ENCODE measurements at regions not wholly inside any gene's neighbourhood (a gene's known extent, or its start where the extent isn't known, plus 50 kb on each side); places are given as distances from the start of the nearest gene placed in this dataset.

DNA sequence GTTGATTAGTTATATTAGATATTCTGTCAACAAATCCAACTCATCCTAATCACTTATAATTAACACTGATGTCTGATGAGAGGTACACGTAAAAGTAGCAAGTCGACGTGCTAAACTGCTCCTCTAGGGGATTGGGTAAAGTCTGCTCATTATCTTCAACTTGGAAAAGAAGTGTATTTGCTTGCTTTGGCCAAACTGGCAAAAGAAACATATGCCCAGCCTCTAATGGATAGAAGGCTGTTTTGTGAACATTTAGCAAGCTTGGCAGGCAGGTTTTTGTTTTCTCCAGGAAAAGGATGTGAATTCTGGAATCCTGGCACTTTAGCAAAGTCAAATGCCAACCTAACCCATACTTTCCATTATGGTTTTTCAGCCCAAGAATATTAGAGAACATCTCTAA lies 264.8 kb downstream of the TBL1XR1 start:
- DNase-seq = no peak

- DNase-seq = no peak
Measured at GRCh38 chr3:176931991-176932390, 265.3 kb downstream of the TBL1XR1 start.

DNA sequence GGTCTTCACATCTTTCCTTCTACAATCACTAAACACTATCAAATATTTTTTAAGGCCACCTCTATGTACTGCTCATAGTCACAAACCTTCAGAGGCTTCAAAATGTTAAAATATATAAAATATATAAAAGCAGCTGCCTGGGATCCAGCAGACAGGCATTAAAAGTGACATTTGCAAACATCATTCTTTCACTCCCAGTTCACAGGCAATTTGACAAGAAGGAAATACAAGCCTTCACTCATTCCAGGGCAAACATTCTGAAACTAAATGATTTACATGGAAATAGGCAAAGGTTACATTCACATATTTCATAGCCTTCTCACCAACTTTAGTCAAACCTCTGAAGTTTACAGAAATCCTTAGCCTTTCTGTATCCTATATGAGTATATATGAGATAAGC lies 266.3 kb downstream of the TBL1XR1 start:
- no peak for DNase-seq

DNA sequence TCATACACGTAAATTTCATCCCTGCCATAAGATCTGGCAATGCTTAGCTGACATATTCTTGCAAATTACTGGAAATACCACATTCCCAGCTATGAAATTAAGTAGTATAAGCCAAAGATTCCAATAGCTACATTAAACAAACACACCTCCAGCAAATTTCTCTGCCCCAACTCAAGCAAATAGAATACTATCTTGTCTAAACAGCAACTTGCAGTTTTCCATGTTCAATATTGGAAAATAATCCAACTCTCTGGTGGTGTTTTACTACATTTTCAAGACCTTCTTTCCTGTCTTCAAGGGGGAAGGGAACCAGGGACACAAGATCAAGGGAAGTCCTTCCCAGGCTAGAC lies 268.7 kb downstream of the TBL1XR1 start:
- no peak for DNase-seq

DNA sequence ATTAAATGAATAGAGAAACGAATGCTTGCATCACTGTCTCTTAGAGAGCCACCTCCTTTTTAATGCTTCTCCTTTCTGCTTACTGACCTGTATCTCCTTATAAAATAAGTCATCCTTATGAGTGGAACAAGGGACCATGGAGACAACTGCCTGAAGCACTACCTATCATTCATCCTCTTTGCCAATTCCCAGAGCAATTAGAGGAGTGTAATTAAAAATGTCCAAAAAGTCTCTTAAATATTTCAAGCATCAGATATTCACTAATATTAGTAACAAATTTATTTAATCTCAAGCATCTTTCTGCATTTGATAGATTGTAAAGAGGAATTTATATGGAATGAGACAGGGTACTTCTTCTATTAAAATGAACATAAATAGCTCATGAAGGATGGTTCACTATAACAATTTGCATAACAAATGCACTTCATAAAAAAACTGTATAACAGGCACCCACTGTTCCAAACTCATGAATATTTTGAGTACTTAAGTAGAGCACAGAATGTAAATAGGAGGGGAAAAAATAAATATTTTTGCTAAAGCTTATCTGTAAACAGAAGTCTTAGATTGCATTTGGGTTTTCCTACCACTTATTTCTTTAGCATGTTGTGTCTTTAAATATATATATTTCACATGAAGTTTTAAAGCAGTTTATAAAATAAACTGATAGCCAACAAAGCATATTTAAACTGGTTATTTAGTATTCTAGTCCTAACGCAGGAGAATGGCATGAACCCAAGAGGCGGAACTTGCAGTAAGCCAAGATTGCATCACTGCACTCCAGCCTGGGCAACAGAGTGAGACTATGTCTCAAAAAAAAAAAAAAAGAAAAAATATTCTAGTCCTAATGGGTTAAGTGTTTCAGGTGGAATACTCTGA lies 269.3 kb downstream of the TBL1XR1 start:
- no peak for DNase-seq

DNA sequence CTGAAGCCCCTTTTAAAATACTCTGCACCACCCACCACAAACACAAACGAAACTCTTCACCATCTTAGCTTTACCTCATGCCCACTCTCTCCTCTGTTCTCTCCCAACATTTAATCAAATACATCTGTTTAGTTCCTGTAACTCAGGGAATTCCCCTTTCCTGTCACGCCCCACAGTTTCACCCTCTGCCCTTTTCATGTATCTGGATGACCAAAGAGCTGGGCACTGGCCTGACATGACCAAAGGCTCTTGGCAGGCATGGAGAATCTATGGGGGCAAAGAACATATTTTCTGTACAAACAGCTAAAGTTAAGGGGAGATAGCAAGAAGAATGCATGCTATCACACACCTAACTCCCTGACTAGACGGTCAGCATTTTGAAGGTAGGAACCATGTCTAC lies 270.0 kb downstream of the TBL1XR1 start:
- no peak for DNase-seq

GRCh38 chr3:176926688-176927087 lies 270.6 kb downstream of the TBL1XR1 start:
- DNase-seq = no peak

DNA sequence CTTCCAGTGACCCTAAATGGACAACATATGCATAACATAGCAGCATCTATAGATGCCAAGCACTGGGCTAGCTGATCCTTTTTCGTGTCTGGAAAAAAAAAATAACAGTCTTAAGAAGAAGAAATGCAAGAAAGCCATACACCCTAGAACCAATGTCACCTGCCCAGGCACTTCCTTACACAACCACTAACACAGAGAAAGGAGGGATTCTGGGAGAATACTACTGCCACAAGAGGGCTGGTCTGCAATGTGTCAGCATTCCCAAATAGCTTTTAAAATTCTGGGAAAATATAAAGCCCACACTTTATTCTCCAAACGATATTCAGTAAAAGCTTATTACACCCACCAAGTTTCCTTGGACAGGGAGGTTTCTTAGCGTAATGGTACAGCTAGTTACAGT lies 271.2 kb downstream of the TBL1XR1 start:
- DNase-seq = no peak

DNA sequence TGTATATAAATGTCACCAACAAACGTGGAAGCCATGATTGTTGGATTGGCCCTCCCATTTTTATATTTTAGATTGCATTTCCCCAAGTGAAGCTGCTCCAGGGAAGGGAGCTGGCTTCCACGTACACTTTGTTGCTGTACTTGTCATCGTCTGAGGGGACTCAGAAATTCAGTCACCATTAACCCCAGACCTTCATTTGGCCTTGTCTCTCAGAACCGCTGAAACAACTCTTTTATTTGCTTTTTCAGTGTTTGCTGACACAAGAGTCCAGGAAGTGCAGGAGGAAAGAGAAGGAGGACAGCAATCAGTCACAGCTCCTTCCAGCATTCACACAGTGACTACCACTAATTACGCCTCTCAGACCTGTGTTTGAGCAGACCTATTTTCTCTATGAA lies 276.5 kb downstream of the TBL1XR1 start:
- peak; percentile 79 for DNase-seq

DNA sequence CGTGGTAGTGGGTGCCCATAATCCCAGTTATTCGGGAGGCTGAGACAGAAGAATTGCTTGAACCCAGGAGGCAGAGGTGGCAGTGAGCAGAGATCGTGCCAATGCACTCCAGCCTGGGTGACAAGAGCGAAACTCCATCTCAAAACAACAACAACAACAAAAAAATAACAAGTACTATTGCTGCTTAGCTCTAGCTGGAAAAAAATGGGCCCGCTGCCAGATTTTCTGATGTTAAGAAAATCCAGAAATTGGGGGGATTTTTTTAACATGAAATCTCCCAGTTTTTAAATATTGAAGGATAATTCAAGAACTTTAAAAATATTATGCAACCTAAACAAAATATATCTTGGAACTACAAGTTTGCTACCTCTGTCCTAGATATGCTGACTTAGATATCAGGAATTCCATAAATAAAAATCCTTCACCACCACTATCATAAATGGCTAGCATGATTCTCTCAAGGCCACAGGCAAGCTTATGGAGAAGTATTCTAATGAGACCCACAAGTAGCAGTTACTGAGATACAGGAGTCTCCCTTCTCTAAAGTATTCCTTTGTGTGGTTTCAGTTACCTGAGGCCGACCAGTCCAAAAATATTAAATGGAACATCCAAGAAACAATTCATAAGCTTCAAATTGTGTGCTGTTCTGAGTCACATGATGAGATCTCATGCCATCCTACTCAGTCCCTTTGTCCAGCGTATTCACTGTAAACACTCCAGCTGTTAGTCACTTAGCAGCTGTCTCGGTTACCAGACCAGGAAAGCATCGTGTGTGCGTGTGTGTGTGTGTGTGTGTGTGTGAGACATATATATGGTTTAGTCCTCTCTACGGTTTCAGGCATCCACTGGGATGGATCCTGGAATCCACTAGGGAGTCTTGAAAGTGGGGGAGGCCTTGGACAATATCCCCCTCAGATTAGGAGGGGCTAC lies 277.2 kb downstream of the TBL1XR1 start:
- DNase-seq = peak; percentile 89

DNA sequence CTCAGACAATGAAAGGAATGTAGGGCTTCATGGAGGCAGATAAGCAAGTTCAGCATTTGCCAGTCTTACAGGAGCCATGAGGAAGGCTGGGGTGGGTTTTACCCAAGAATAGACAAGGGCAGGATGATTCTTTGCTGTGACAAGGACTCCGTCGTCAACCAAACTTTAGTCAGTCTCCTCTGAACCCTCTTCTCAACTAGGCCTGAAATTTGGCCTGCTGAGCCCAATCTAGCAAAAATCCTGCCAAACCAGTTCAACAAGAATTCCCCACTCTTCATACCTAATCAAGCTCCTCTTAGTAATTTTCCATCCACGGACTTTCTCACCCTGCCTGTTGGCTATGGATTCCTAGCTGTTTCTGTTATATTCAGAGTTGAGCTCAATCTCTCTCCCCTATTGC lies 280.5 kb downstream of the TBL1XR1 start:
- DNase-seq = no peak

DNA sequence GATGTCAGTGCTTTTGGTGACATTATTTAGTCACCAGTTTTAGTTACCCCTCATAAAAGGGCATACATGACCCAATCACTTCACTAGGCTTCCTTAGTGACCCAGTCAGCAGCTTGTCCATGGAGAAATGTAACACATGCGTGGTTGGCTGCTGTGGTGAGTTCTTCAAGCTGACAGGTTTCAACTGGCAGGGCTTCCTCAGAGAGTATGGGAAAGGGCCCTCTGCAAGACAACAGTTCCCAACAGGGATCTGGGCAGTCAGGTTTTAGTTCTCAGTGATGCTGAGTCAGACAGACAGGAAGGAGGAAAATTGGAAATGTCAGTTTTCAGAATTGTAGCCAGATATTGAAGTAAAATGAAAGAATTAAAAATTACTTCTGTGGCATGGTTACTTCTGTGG lies 282.5 kb downstream of the TBL1XR1 start:
- peak; percentile 63 for DNase-seq

DNA sequence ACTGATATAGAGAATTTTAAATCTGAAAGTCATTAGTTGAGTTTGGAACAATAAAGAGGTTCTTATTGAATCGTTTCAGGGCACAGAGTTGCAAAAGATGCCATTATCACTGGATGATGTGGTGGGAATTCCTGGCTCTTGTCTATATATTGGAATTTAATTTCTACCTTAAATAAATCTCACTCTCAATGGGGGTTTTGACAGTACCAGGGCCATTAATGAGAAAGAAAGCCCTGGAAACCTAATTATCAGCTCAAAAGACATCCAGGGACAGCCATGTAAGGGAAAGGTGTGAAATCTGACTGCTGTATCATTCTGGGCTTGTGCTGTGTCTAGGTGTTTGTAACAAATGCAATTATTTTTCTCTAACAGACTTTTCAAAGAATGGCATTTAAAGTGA lies 285.7 kb downstream of the TBL1XR1 start:
- DNase-seq = no peak

DNA sequence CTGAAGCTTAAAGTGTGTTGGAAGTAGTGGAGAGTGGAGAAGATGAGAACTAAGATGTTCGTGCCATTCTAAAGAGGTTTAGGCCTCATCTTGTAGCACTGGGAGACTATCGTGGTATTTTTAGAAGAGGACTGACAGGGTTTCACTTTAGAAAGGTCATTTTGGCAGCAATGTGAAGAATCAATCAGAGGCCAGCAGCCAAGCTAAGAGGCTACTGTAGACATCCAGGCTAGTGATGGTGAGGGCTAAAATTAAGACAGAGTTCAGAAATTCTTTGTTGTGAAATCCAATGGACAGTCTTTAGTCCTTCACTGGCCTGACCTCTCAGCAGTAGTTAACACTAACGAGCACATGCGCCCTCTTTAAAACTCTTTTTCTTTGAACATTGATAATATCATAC lies 288.2 kb downstream of the TBL1XR1 start:
- no peak for DNase-seq

DNA sequence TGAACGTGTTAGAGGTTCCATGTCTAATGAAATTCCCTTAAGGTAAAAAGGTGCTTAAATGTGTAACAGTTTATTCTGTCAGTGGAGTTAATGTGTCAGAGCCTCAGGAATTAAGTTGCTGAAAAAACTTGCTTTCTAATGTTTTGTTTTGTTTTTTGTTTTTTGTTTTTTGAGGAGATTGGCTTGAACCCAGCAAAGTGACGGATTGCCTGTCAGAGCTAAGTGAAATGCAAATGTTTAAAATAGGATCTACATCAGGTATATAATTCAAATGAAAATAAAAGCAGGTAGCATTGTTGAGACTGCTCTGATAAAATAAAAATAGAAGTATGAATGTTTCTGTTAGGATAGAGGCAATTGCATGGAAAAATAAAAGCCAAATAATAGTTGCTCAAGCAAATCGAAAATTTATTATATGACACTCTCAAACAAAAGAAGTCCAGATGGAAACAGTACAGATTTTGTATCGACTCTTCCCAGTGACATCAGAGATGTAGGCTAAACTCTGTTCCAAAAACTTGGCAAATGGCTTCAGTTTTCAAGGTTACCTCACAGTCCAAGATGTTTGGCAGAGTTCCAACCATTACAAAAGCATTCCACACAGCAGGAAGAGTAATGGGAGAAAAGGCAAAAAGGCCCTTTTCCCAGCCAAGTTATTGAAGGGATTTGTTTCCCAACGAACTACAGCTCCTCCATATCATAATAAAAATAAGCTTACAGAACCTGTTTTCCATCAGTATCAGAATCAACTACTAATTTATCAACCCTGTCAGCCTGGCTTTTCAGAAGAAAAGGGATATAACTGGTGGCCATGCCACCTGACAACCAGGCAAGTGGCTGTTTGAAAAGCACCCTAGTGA lies 291.0 kb downstream of the TBL1XR1 start:
- peak; percentile 92 for DNase-seq

GRCh38 chr3:176905331-176905730 lies 292.0 kb downstream of the TBL1XR1 start:
- peak; percentile 26 for DNase-seq

- peak; percentile 17 for DNase-seq
Measured at GRCh38 chr3:176904506-176904905, 292.8 kb downstream of the TBL1XR1 start.

DNA sequence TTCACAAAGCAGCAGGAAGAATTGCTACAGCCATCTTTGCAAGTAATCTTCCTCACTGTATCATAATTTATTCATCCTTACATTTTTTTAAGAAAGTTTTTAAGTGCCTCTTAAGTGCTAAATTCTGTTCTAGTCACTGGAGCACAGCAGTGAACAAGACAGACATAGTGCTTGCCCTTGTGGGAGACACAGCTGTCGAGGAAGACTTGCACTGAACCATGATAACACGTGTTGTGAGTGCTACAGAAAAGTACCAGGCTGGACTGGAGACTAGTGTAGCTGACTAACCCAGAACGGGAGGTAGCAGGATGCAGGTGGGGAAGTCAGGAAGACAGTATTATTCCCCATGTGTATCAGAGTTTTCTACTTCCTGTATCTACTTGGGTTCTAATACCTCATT lies 300.6 kb downstream of the TBL1XR1 start:
- peak; percentile 67 for DNase-seq

DNA sequence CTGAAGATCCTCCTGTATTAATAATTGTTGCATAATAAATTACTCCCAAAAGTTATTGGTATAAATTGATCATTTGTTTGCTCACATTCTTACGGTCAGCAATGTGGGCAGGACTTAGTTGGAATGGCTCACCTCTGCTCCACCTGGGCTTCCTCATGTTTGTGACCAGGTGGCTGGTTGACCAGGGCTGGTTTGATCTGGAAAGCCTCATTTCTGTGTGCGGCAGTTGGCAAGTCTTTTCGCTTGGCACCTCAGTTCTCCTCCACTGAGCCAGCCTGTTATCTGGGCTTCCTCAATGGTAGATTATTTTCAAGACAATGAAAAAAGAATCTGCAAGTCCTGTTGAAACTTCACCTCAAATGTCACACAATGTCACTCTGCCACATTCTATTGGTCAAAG lies 301.1 kb downstream of the TBL1XR1 start:
- DNase-seq = no peak

DNA sequence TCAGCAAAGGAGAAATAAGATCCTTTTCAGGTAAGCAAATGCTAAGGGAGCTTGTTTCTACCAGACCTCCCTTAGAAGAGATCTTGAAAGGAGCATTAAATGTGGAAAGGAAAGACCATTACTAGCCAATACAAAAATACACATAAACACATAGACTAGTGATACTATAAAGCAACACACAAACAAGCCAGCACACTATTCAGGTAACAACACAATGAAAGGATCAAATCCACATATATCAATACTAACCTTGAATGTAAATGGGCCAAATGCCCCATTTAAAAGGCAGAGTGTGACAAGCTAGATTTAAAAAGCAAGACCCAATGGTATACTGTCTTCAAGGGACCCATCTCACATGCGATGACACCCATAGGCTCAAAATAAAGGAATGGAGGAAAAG lies 317.6 kb downstream of the TBL1XR1 start:
- DNase-seq = no peak

DNA sequence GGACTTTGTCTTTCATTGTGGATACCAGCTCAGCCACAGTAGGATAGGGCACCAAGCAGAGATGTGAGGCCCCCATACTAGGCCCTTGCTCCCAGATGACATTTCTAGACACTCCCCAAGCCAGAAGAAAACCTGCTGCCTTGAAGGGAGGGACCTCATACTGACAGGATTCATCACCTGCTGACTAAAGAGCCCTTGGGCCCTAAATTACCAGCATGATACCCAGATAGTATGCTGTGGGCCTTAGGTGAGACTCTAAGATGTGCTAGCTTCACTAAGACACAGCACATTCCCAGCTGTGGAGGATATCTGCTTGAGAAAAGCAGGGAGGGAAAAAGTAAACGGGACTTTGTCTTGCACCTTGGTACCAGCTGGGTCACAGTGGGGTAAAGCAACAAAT lies 324.0 kb downstream of the TBL1XR1 start:
- no peak for DNase-seq

DNA sequence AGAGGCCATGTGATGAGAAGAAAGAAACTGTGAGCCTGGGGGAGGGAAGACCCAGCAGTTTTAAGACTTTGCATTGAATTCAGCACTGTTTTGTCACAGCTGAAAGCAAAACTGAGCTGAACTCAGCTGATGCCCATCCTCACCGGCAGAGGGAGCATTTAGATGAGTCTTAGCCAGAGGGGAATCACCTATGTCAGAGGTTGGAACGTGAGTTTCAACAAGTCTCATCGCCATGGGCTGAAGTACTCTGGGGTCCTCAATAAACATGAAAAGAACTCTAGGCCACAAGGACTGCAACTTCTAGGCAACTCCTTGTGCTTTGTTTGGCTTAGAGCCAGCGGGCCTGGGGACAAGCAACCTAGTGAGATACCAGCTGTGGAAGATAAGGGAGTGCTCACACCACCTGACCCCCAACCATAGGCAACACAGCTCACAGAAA lies 324.5 kb downstream of the TBL1XR1 start:
- DNase-seq = peak; percentile 72

GRCh38 chr3:176870451-176870850 lies 326.8 kb downstream of the TBL1XR1 start:
- DNase-seq = no peak

Data from eye (tissue), 1 donor.